ENCODE measurements at regions not wholly inside any gene's neighbourhood (a gene's known extent, or its start where the extent isn't known, plus 50 kb on each side); places are given as distances from the start of the nearest gene placed in this dataset.

DNA sequence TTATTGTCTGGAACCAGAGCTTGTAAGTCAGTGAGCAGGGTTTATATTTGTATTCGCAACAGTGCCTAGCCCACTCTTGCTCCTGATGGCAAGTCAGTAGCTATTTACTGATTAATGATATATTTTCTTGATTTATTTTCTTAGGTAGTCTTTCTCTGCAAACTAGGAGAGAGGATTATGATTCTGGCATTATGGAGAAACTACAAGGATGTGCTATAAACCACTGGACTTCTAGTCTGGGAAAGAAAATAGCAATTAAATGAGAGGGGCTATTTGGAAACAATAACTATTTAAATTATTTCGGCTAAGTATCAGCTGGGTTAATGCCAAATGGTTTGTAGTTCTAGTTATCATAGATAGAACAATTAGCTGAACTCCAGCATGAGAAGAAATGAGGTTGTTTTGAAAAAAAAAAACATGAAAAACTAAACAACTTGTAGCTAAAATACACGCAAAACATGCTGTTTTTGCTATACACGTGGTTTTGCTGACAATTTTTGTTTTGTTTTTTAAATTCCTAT, 304.9 kb upstream of the TCF21 start:
- DNase-seq, result no peak

DNA sequence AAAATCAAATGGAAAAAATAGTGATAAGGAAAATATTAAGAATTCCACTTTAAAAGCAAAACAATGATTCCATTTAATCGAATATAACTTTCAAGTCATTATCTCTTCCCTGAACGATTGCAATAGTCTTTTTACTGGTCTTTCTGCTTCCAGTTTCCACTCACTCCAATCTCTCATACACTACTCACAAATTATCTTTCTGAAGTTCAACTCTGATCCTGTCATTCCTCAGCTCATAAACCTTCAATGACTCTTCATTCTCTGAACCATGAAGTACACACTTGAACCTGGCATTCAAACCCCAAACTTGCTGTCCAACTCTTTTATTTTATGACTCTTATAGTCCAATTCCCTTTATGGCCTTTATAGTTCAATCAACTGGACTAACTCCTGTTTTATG, 304.1 kb upstream of the TCF21 start:
- DNase-seq, result no peak

DNA sequence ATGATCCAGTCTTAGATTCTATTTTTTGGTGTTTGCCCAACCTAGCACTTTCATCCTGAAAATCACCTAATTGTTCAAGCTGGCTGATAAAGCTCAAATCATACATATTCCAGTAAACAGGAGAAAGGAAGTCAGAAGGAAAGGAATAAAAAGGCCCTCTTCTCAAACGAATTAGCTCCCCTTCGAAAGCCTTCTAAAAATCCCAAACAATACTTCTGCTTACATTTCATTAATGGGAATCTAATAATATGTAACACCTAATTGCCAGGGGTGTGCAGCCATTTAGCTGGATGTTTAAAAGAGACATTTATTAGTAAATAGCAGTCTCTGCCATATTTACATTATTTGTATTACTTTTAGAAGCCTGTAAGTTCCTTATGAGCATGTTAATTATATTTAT, 302.9 kb upstream of the TCF21 start:
- DNase-seq, result no peak

DNA sequence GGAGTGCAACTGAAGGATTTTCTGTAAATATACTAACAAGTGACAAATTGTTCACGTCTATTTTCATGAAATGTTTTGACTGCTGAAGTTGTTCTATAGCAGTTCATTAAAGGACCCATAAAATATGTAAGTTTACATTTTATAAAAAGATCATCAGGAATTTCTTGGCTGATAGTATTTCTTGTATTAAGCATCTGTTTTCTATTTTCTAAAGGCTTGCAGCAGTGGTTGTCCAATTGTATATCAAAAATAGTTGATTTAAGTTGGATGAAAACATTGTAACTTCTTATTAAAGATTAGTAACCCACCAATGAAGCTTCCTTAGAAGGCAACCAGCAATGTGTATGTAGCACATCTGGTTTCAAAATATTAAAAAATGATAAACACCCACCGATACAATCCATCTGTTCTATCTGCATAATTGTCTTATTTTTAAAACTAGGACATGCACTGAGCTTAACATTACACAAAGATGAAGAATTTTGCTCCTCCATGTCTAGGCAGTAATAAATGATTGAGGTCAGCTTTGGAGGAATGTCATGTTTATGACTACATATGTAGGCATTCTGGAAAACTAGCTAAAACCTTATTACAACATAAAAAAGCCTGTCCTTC, 301.3 kb upstream of the TCF21 start:
- DNase-seq, result no peak

DNA sequence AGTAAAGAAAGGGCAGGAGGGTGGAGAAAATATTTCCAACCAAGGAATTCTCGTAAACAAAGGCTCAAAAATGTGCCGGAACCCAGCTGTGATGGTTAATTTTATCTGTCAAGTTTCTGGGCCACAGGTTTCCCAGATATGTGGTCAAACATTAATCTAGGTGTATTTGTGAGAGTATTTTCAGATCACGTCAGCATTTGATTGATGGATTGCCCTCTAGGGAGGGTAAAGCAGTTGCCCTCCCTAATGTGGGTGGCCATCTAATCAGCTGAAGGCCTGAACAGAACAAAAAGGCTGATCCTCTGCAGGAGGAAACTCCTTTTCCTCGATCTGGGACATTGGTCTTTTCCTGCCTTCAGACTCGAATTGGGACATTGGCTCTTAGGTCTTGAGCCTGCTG, 298.7 kb upstream of the TCF21 start:
- no peak for DNase-seq

DNA sequence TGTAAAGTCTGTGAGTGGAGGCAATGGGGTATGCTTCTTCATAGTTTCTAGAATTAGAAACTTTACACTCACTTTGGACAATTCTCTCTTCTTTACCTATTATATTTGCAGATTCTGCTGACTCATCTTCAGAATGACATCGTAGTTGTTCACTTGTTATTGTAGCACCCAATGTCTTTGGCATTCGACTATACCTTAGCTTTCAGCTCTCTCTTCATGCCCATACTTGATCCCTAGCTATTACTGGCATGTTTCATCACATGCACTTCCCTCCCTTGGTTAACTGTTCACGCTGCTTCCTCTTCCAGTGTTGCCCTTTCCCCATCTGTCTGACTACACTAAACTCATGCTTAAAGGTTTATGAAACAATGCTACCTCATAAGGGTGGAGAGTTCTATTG, 298.1 kb upstream of the TCF21 start:
- DNase-seq, result no peak

DNA sequence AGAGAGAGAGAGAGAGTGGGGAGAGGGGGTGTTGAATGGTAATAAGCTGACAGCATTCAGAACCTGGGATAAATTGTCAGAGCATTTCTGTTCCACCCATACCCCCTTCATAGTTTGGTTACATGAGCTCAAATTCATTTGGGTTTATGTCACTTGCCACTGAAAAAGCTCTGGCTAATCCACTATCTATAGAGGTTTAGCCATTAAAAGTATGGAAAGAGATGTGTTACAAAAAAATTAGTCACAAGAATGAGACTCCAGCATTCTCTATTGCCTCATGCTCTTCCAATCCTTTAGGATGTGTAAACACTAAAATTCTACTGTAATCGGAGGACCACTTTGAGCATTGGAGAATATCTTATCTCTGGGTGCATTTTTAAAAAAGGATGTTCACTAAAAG, 297.6 kb upstream of the TCF21 start:
- no peak for DNase-seq

DNA sequence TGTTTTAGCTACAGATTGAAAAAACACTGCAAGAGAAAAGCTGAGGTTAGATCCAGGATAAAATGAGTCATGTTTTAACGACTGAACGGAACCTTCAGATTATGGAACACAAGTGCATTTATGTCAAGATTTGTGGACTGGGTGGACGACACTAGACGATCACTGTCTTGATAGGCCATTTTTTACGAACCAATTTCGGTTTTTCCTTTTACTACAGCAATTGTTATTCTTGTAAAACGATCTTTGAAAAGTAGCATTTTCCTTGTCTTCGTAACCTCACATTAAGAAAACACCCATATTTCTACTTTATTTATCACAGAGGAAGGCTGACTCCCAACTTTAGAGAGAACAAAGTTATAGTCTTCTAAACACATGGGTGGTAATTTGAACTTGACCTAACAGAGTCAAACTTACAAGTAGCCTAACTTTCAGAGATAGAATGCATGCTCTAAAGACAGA, 294.2 kb upstream of the TCF21 start:
- no peak for DNase-seq

DNA sequence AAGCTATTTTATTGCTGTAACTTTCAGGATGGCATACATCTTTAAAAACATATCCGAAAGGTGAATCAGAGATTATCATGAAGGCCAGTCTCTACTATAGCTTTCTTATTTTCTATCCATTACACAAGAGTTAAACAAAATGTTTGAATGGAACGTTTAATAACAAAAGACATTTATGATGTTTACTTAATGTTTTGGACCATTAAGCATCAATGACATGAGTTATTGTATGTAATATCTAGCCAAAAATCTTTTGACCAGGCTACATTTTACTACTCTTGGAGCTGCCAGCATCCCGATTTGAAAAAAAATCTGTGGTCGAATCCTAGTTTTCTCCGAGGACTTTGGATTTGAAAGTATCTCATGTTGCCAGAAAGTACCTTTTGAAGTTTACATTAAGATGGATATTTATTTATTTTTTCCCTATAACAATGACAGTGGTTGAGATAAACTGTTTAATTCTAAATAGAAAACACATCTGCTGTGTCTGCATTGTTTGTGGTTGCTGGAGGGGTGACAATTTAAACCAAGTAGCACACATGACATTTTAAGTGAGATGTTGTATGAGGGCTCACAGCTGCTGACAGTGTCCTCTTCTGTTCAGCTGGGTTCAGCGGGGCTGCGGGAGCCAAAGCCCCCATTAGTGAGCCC, 293.7 kb upstream of the TCF21 start:
- DNase-seq, result no peak

DNA sequence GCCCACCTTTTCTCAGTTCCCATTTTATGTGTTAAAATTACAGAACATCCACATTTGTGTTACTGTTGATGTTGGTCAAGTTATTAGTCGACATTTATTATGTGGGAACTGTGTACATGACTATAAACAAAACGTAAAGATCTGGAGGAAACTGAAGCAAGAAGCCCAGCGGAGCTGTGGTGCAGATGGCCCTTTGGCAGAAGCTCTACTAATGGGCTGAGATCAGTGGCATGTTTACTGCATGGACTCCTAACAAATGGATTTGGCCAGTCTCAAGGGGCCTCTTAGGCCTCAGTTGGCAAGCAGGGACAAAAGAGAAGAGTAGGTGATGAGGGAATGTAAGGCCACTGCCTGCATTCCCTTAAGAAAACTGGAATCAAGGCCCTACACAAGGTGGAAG, 282.1 kb upstream of the TCF21 start:
- DNase-seq, result no peak

DNA sequence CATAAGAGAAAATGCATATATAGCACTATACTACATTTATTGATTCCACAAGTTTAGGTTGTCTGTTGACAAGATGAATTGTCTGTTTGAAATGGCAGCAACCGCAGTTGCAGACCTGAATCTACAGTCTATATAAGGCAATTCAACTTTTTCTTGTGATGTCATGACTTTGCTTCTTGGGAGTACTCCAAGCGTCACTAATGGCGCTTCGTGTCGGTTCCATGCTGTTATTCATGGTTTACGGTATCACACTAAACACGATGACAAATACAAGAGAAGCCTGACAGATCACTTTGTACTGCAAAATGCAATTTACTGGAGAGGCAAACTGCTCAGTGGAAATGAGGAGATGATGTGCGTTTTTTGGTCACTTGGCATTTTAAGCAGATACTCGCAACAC, 280.3 kb upstream of the TCF21 start:
- DNase-seq, result no peak

DNA sequence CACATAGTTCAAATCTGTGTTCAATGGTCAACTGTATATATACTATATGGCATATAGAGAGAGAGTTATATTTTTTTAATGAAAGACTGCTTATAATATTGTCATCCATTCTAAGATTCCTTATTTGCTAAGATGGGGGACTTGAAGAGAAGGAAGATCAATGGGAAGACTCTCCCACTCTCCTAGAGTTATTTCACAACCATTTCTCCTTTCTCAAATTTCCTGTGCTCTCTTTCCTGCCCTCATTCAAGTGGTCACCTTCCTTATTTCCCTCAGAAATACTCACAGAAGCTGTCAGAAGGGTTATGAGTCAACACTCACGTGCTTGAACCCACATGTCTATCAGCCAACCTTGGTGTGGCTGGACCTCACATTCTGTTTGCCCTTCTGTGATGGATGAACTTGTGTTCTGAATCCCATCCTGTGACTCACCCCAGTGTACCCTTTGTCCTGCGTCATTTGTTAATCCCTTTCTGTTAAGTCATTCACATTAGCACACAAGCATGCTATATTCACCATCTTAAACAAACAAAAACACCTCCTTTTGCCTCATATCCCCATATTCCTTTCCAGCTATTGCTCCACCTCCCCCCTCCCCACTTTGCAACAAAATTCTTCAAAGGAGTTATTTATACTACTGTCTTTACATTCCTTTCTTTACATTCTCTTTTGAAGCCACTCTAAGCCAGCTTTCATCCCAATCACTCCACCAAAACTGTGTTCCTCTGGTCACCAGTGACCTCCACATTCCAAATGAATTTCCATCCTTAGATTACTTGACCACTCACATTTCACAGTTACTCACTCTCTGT, 279.3 kb upstream of the TCF21 start:
- no peak for DNase-seq

DNA sequence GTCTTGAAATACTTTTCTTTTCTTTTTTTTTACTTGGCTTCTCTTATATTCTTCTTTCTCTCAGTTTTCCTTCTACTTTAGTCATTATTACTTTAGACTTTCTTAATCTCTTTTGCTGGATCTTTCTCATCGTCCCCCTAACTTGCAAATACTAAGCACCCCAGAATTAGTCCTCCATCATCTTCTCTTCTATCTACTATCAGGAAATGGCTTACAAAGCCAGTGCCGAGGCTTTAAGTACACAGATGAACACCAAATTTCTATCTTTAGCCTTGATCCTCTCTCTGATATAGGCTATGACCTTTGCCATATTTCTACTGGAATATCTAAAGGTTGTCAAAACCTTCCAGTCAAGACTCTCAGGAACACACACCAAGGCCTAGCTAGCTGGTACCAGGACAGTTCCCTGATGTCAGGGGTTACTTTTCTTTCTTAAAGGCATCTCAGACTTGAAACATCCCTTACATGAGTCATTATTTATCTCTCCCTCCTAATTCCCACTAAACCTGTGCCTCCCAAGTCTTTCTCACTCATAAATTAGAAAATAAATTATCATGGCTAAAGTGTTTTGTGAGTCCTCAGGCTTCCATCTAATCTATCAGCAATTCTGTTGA, 278.6 kb upstream of the TCF21 start:
- DNase-seq, result no peak

DNA sequence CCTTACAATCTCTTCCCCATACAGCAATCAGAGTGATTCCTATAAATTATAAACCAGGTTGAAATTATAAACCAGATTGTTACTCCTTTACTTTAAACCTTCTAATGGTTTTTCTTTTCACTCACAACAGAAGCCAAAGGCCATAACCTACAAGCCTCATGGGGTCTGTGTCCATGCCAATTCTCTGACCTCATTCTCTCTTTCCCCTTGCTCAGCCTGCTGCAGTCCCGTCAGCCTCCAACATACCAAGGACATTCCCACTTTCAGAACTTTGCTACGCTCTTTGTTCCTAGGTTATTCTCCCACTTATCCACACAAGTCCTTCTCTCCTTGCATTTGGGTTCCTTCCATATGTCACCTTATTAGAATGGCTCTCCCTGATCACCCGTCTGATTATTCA, 277.9 kb upstream of the TCF21 start:
- no peak for DNase-seq

DNA sequence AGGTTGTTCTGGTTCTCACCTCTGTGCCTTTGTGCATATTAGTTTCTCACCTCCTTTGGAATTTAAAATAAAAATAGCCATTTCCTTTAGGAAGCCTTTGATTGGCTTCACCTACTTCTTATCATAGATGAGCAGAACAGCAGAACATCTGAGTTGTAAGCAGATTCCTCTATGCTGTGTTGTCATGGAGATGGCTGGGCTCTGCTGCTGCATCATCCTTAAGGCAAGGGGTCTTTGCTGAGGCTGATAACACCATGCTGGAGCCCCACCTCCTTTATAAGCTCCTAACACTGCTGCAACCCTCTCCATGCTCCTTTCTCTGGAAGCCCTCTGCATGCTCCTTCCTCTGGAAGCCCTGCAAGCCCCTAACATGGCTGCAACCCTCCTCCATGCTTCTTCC, 276.5 kb upstream of the TCF21 start:
- no peak for DNase-seq

DNA sequence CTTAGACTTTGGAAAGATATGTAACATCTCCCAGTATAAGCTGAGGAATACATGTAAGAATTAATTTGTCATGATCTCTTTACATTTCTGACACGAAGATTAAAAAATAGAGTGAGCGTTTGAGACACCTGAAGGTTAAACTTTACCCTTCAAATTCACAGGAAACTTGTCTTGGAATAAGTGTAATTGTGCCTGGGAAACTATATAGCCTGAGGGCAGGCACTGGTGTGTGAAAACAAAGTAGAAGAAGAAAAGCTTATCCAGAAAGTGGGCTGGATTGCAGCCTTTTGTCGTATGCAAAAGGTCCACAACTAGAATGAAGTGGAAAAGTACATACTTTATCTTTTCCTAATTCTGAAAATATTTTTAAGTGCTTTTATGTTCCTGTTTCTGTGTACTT, 275.7 kb upstream of the TCF21 start:
- no peak for DNase-seq

DNA sequence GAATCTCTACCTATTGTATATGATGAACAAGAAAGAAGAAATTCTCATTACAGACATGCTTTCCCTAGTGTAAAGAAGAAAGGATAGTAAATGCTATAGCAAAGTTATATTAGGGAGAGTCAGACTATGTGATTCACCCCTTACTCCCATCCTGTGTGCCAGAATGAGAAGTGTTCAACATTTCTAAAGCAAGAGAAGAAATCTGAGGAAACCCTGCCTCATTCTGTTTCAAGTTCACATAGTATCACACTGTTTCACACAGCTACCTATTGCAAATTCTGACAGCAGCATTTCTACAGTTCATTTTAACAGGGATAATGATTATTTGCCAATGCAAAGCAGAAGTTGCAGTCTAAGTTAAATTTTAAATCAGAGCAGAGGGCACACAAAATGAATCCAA, 267.2 kb upstream of the TCF21 start:
- no peak for DNase-seq

DNA sequence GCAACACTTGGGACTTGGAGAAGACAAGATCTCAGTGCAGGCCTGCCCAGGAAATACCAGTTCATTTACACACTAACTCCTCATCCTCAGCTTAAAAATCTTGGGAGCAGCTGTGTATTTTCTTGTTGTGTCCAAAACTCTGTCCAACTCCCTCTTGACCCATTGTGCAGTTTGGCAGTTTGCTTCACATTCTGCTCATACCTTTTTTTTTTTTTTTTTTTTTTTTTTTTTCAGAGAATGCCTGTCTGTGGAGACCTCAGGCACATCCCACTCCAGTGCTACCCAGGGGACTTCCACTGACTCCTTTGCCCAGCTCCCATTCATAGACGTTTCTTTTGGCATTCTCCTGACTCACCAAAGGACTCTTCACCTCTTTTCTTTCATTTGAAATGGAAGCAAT, 265.8 kb upstream of the TCF21 start:
- no peak for DNase-seq

DNA sequence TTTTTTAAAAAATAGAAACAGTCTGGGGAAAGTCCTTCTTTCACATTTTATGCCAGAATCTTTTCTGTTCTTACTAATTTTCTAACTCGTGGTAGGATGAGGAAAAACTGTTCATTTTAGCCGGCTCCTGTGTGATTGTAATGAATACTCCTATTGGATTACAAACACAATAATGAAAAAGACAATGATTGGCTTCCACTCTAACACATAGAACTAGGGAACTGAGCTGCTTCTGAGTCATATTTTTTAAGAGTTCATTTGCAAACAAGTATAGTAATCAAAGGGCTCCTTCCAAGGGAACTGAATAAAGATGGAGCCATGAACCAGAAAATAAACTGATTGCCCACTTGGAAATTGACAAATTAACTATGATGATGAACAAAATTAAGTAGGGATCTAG, 265.3 kb upstream of the TCF21 start:
- no peak for DNase-seq

DNA sequence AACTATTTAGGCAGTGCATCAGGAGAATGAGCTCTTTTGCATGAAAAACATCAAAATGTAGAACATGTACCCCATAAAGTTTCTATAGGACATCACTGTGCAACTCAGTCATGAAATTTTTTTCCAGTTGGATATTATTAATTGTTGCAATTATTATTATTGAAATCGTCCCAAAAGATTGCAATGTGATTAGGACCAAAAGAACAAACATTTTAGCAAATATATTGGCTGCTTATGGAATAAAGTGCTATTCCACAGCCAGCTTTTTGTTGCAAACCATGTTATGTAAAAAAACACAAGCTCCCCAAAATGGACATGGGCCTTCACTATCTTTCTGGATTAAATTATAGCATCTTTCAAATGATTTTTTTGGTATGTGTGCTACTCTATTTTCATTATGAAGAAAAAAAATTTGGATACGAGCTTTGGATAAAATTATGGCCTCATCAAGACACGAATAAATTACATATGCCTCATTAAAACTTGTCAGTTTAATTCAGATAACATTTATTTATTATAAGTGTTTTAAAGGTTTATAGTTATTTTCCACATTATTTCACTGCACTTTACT, 262.7 kb upstream of the TCF21 start:
- DNase-seq, result no peak

DNA sequence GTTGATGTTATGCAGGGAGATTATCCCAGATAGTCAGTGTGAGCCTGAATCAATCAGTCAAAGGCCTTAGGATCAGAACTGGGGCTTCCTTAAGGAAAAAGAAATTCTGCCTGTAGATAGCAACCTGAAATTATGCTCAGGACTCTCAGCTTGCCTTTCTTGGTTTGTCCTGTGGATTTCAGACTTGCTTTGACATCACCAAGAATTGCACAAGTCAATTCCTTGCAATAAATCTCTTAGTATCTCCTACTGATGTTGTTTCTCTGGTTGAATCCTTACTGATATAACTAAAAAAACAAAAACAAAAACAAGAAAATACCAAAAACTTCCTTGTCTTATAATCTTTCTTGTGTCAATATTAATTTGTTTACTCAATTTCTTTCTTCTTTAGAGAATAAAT, 258.9 kb upstream of the TCF21 start:
- no peak for DNase-seq

DNA sequence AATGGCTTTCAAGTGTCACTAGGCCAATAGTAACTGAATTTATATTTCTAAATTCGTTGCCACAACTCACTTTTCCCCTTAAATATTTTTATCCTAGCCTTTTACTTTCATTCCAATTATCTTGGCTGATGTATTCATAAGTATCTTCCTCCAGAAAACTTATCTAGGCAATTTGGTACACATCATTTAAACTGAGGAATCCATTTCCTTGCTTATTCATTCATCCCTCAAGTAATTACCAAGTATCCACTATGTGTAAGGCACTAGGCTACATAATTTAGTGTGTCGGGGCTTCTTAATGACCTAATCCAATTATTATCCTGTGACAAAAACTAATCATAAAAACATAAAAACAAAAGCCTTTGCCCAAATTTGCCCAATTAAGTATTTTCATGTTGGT, 258.3 kb upstream of the TCF21 start:
- no peak for DNase-seq

DNA sequence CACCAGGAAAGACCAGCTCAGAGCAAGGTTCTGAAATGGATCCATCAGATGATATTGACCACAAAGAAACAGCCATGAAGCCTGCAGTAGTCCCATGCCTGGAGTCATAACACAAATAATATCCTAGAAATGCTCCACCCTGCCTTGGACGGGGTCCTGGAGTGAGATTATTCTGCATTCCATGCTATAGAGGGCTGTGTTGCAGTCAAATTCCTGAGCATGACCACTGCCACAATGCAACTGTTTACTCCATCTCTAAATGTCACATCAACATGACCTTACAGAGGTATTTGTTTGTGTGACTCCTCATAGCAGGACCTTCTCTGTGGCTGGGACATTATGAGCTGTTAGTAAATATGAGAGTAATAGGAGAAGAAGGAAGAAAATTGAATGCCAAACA, 257.5 kb upstream of the TCF21 start:
- no peak for DNase-seq

Data from NCI-H2081 treated with DMSO at 0.1 percent for 48 hours (cell line).